HepG2 (cell line): ENCODE measurements at regions not wholly inside any gene's neighbourhood (a gene's known extent, or its start where the extent isn't known, plus 50 kb on each side); places are given as distances from the start of the nearest gene placed in this dataset.

Experiments used
- ATAC-seq: fragments of 200-7000 bp; cut with Tn5 transposase; 3 replicates; pipeline ENCODE4 v1.9.1; 2020; ENCODE audit warnings: mild to moderate bottlenecking, moderate library complexity
- BruUV-seq: library from RNA; stranded (reverse); fragments of 400-500 nt; replicated peaks from 2 replicates; lab custom pipeline; 2021; lab: Mats Ljungman, UMichigan
- CTCF ChIA-PET: fragments of 300-600 bp; formaldehyde crosslinking; extraction: SDS; loops from one replicate; lab custom pipeline; 2021; ENCODE audit warnings: low total read pairs, inconsistent platforms, low intra/inter-chr PET ratio; lab: Yijun Ruan, JAX
- POLR2A ChIA-PET: fragments of 350-600 bp; sonication (Branson Sonifier 250); formaldehyde crosslinking; loops from one replicate; lab custom pipeline; 2020; ENCODE audit warnings: antibody characterized with exemption, inconsistent platforms; lab: Yijun Ruan, JAX
- DNase-seq: peaks from one replicate; pipeline ENCODE4 v3.0.0-alpha.2; 2015; ENCODE audit warnings: low spot score
- FAIRE-seq: peaks from 3 replicates; lab custom pipeline; 2011; peaks lifted over from hg19 to GRCh38; lab: Jason Lieb, UNC
- H2AFZ ChIP-seq: one replicate; pipeline ENCODE4 v1.6.1; 2011; ENCODE audit warnings: low read length, inconsistent platforms
- H3K27ac ChIP-seq: fragments of 300-600 bp; 3 replicates; pipeline ENCODE4 v1.8.0; 2011; ENCODE audit warnings: mixed run types, mild to moderate bottlenecking, mixed read lengths, low read length, inconsistent platforms; ENCODE audit not compliant: insufficient read depth; ENCODE audit errors: extremely low read length
- H3K27me3 ChIP-seq, 2 experiments: fragments of 200-600 bp in 1 of 2; 2 replicates in 1 of 2; 3 replicates in 1 of 2; pipeline versions ENCODE4 v1.6.0 to v1.8.0; 2011; ENCODE audit warnings: low read length in 2 of 2, mild to moderate bottlenecking in 2 of 2, moderate library complexity in 2 of 2, inconsistent platforms in 1 of 2; ENCODE audit not compliant: insufficient read depth in 2 of 2, control insufficient read depth in 1 of 2
- H3K36me3 ChIP-seq, 2 experiments: fragments of 200-600 bp in 1 of 2; replicated peaks in 1 of 2; 2 replicates in 1 of 2; 3 replicates in 1 of 2; pipeline versions ENCODE4 v1.5.1 to v1.8.0; 2011; ENCODE audit warnings: low read length in 2 of 2, inconsistent platforms in 1 of 2; ENCODE audit not compliant: insufficient read depth in 2 of 2, control insufficient read depth in 1 of 2
- H3K4me1 ChIP-seq: 2 replicates; pipeline ENCODE4 v1.5.1; 2012; ENCODE audit warnings: low read length, inconsistent platforms; ENCODE audit not compliant: insufficient read depth
- H3K4me2 ChIP-seq: 2 replicates; pipeline ENCODE4 v1.6.0; 2011; ENCODE audit warnings: low read depth, low read length, inconsistent platforms
- H3K4me3 ChIP-seq, 3 experiments: fragments of 200-600 bp in 1 of 3; sonication (generic), shearing (Covaris generic) in 1 of 3; replicated peaks in 1 of 3; 2 replicates each; pipeline ENCODE4 v1.5.1; 2011 to 2016; ENCODE audit warnings: low read length in 3 of 3, inconsistent platforms in 2 of 3, low read depth in 2 of 3, mild to moderate bottlenecking in 2 of 3, control low read depth in 1 of 3, mixed read lengths in 1 of 3; ENCODE audit not compliant: insufficient read depth in 1 of 3
- H3K79me2 ChIP-seq: one replicate; pipeline ENCODE4 v1.6.1; 2011; ENCODE audit warnings: low read length, inconsistent platforms; ENCODE audit not compliant: insufficient read depth
- H3K9ac ChIP-seq: 2 replicates; pipeline ENCODE4 v1.6.0; 2011; ENCODE audit warnings: mild to moderate bottlenecking, low read depth, low read length, inconsistent platforms; ENCODE audit not compliant: insufficient read depth
- H3K9me3 ChIP-seq: 2 replicates; pipeline ENCODE4 v1.5.1; 2012; ENCODE audit warnings: mild to moderate bottlenecking, low read length
- H4K20me1 ChIP-seq: 2 replicates; pipeline ENCODE4 v1.6.0; 2011; ENCODE audit warnings: inconsistent platforms, mild to moderate bottlenecking, low read length, moderate library complexity; ENCODE audit not compliant: insufficient read depth
- BCL3 ChIP-seq: sonication (generic); formaldehyde crosslinking; IDR thresholded peaks from 2 replicates; pipeline ENCODE4 v1.5.1; 2020; ENCODE audit warnings: mild to moderate bottlenecking, missing genetic modification reagents, moderate library complexity
- CBX5 ChIP-seq: sonication (generic); formaldehyde crosslinking; IDR thresholded peaks from 2 replicates; pipeline ENCODE4 v1.4.0; 2020; ENCODE audit warnings: missing genetic modification reagents, borderline replicate concordance
- CEBPB ChIP-seq: IDR thresholded peaks from 2 replicates; pipeline ENCODE4 v1.6.1; 2011; ENCODE audit warnings: low read depth, low read length, improper control_type of control experiment, borderline replicate concordance
- CEBPG ChIP-seq: IDR thresholded peaks from 2 replicates; pipeline ENCODE4 v1.6.1; 2016
- IRF2 ChIP-seq: IDR thresholded peaks from 2 replicates; pipeline ENCODE4 v1.6.1; 2018; ENCODE audit warnings: missing genetic modification reagents, missing compliant biosample characterization
- RAD21 ChIP-seq: fragments of 450-650 bp; formaldehyde crosslinking; IDR thresholded peaks from 2 replicates; pipeline ENCODE4 v1.5.0; 2020; ENCODE audit warnings: mild to moderate bottlenecking
- RBAK ChIP-seq: sonication (generic); formaldehyde crosslinking; IDR thresholded peaks from 2 replicates; pipeline ENCODE4 v1.5.1; 2020; ENCODE audit warnings: mild to moderate bottlenecking, missing genetic modification reagents
- SIX1 ChIP-seq: sonication (generic); formaldehyde crosslinking; IDR thresholded peaks from 2 replicates; pipeline ENCODE4 v1.4.0; 2020; ENCODE audit warnings: missing genetic modification reagents, borderline replicate concordance
- SMC3 ChIP-seq: IDR thresholded peaks from 2 replicates; pipeline ENCODE4 v1.6.1; 2011; ENCODE audit warnings: low read length, improper control_type of control experiment
- STAG1 ChIP-seq: sonication (generic); formaldehyde crosslinking; IDR thresholded peaks from 2 replicates; pipeline ENCODE4 v1.4.0; 2020; ENCODE audit warnings: missing genetic modification reagents
- TEAD3 ChIP-seq: optimal IDR thresholded peaks from 2 replicates; pipeline ENCODE3; 2016; ENCODE audit warnings: borderline replicate concordance
- ZFP36L1 ChIP-seq: sonication (generic); formaldehyde crosslinking; IDR thresholded peaks from 2 replicates; pipeline ENCODE4 v1.8.0; 2022; ENCODE audit warnings: mild to moderate bottlenecking, missing genetic modification reagents, moderate library complexity
- ZNF577 ChIP-seq: sonication (generic); formaldehyde crosslinking; IDR thresholded peaks from 2 replicates; pipeline ENCODE4 v1.4.0; 2020; ENCODE audit warnings: mild to moderate bottlenecking, low read depth, missing genetic modification reagents, borderline replicate concordance
- ZNF614 ChIP-seq: IDR thresholded peaks from 2 replicates; pipeline ENCODE4 v1.6.1; 2018; ENCODE audit warnings: missing biosample characterization, missing genetic modification reagents, inconsistent platforms, borderline replicate concordance
- ZNF773 ChIP-seq: sonication (generic); formaldehyde crosslinking; IDR thresholded peaks from 2 replicates; pipeline ENCODE4 v1.4.0; 2020; ENCODE audit warnings: missing genetic modification reagents, borderline replicate concordance
- WGBS: methylation state at CpG from one replicate; pipeline ENCODE4 v1.1.6; 2017; ENCODE audit warnings: low lambda C conversion rate; 5-methylcytosine and 5-hydroxymethylcytosine counted together
- in situ Hi-C: cut with HindIII; loops from 2 replicates; pipeline ENCODE4 v1.10.0; 2017; ENCODE audit warnings: low pct_unique_long_range_greater_than_20kb; ENCODE audit not compliant: extremely low pct_ligation_motif_present
- intact Hi-C: fragments of 100-400 bp; cut with micrococcal nuclease; formaldehyde crosslinking; loops from one replicate; pipeline ENCODE4 v1.10.0; 2022; ENCODE audit not compliant: unreplicated experiment
- TF ChIP-seq, protein P1 (sequence below): IDR thresholded peaks from 2 replicates; pipeline ENCODE4 v1.6.1; 2016; ENCODE audit warnings: missing biosample characterization, missing genetic modification reagents, low read depth

DNA sequence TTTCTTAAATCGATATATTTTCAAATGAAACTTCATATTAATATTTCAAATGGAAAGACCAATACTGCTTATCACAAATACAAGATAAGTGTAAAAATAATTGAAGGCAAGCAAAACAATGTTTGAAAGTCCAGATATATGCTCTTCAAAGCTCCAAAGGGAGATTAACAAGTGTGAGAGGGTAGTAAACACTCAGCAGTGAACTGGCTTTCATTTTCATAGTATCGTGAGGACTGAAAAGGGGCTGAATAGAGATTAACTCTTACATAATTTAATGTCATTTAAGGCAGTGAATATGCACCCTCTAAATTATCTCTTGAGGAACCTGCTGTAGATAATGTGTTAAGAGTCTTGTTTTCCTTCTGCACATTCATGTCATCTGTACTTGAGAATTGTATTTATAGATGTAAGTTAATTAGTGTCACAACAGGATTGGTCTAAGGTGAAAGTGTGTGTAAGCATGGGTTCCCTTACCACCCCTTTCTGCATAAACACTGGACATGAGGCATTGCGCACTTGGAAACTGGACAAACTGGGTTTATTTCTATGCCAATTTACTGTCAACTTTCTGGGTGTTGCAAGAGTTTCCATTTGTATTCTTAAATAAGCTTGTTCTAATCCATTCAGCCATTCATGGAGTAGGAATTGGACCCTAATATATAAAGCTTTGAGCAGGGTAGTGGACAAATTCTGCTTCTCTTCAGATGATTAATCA lies 76.7 kb upstream of the SESTD1 start:
- Histone ChIP-seq H3K4me2 (peak overlapping the region; percentile 34), H3K4me3 (no peak overlapping the region; a peak in 1 of 6 replicates), H2AFZ (no peak overlapping the region), H3K79me2 (peaks cover 5% of the 10 kb centered on the region), H3K9me3 (no peaks in the 10 kb centered on the region), H3K27ac (no peak overlapping the region), H3K36me3 (no peaks in the 10 kb centered on the region), H4K20me1 (no peaks in the 10 kb centered on the region)
- POLR2A ChIA-PET: no interaction called here
- DNase-seq (no peak), ATAC-seq (no peak)
- BruUV-seq: no TSS peak
- TF ChIP-seq ZNF773 (CRISPR knock-in tag) (no peak), CEBPB (0 out of 2 replicates have a peak, but pooled peaks have one; percentile 11), CBX5 (no peak), ZNF577 (CRISPR knock-in tag) (no peak), RBAK (no peak)
- TF ChIP-seq, all 625 proteins: peak for 1
- no peak for FAIRE-seq
- intact Hi-C loops (loop anchor here (5.0 to 10.0 kb wide), 2 partner anchors 233 to 411 kb away; no protein-coding TSS in a partner anchor), in situ Hi-C loops (no loop called here)
- Histone ChIP-seq H3K27me3 (no peaks in the 10 kb centered on the region), H3K4me1 (peaks cover 65% of the 10 kb centered on the region), H3K9ac (no peak overlapping the region)
- CTCF ChIA-PET: interaction anchor here (1.1 to 1.5 kb wide), 2 partner anchors 80 to 122 kb away, joined by 3 to 11 read pairs; no protein-coding TSS in a partner anchor
- WGBS: 51% methylated on average over 3 of the region's 3 CpGs

DNA sequence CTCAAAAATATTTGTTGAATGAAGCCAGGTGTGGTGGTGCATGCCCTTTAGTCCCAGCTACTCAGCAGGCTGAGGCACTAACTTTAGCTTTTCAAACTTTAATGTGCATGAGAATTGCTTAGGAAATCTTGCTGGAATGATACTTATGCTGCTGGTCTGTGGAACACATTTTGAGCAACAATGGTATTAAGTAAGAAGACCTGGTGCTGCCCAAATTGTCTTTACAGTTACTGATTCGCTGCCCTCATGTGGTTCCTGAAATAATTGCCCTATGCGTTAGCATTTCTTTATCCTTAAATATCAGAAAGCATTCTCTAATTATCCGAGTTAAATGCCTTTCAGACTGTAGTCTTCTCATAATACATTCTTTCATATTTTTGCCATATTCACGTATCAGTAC lies 76.0 kb upstream of the SESTD1 start:
- Histone ChIP-seq H3K36me3 (no peaks in the 10 kb centered on the region), H3K4me1 (peaks cover 59% of the 10 kb centered on the region), H3K27me3 (no peaks in the 10 kb centered on the region), H3K27ac (no peak overlapping the region), H2AFZ (no peak overlapping the region), H3K9me3 (no peaks in the 10 kb centered on the region), H3K4me3 (no peak overlapping the region), H3K4me2 (peak overlapping the region; percentile 34; the same call in 1 of the 2 replicates), H3K79me2 (peaks cover 2% of the 10 kb centered on the region), H3K9ac (no peak overlapping the region), H4K20me1 (no peaks in the 10 kb centered on the region)
- 35% methylated on average over 4 of the region's 4 CpGs for WGBS
- in situ Hi-C loops: no loop called here
- ChIA-PET CTCF (interaction anchor here (1.1 to 1.5 kb wide), 2 partner anchors 80 to 122 kb away, joined by 3 to 11 read pairs; no protein-coding TSS in a partner anchor), POLR2A (no interaction called here)
- ATAC-seq (peak; percentile 15; the same call in 2 of the 3 replicates), DNase-seq (peak; percentile 54), FAIRE-seq (no peak)
- intact Hi-C loops: loop anchor here (1.0 to 10.0 kb wide), 3 partner anchors 121 to 412 kb away; no protein-coding TSS in a partner anchor
- no TSS peak for BruUV-seq
- TF ChIP-seq ZFP36L1 (CRISPR knock-in tag): no peak
- peak; percentile 57; the same call in 1 of the 2 replicates for TF ChIP-seq RAD21
- TF ChIP-seq, protein P1, sequence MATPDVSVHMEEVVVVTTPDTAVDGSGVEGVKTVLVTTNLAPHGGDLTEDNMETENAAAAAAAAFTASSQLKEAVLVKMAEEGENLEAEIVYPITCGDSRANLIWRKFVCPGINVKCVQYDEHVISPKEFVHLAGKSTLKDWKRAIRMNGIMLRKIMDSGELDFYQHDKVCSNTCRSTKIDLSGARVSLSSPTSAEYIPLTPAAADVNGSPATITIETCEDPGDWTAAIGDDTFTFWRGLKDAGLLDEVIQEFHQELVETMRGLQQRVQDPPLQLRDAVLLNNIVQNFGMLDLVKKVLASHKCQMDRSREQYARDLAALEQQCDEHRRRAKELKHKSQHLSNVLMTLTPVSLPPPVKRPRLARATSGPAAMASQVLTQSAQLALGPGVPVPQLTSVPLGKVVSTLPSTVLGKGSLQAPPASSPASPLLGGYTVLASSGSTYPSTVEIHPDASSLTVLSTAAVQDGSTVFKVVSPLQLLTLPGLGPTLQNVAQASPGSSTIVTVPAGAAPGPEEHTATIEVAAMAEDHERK (CRISPR knock-in tag): no peak
- 0 out of 2 replicates have a peak, but pooled peaks have one; percentile 26 for TF ChIP-seq SIX1 (CRISPR knock-in tag)
- peak; percentile 70; the same call in 1 of the 2 replicates for TF ChIP-seq ZNF614 (CRISPR knock-in tag)
- peak; percentile 75 for TF ChIP-seq STAG1 (CRISPR knock-in tag)
- TF ChIP-seq CEBPG: peak; percentile 51
- TF ChIP-seq TEAD3 (CRISPR knock-in tag): peak; percentile 21
- no peak for TF ChIP-seq BCL3 (CRISPR knock-in tag)
- TF ChIP-seq SMC3: peak; percentile 78
- 0 out of 2 replicates have a peak, but pooled peaks have one; percentile 39 for TF ChIP-seq IRF2 (CRISPR knock-in tag)
